Stimulated activated CD4-positive, alpha-beta T cell treated with anti-CD3 and anti-CD28 coated beads, Interleukin-4, amount 100 ng/mL, for 24 hours (primary cell): ENCODE measurements at regions not wholly inside any gene's neighbourhood (a gene's known extent, or its start where the extent isn't known, plus 50 kb on each side); places are given as distances from the start of the nearest gene placed in this dataset.

Experiments
- DNase-seq: peaks from one replicate; pipeline ENCODE4 v3.0.0-alpha.2; 2020

- DNase-seq: no peak
Observed at GRCh38 chr4:179503976-179504375, 2061.7 kb upstream of the AGA start.

- no peak for DNase-seq
Observed at GRCh38 chr4:179509489-179509888, 2067.3 kb upstream of the AGA start.

GRCh38 chr4:179521952-179522351, 2079.7 kb upstream of the AGA start:
- DNase-seq: no peak

- no peak for DNase-seq
Observed at GRCh38 chr4:179530958-179531357, 2088.7 kb upstream of the AGA start.

GRCh38 chr4:179536694-179537093, 2094.5 kb upstream of the AGA start:
- no peak for DNase-seq

- DNase-seq: no peak
Observed at GRCh38 chr4:179539641-179540040, 2097.4 kb upstream of the AGA start.

GRCh38 chr4:179543771-179544170, 2101.5 kb upstream of the AGA start:
- DNase-seq: no peak

- no peak for DNase-seq
Observed at GRCh38 chr4:179544496-179544895, 2102.3 kb upstream of the AGA start.

- no peak for DNase-seq
Observed at GRCh38 chr4:179552131-179552530, 2109.9 kb upstream of the AGA start.

- no peak for DNase-seq
Observed at GRCh38 chr4:179563741-179564140, 2121.5 kb upstream of the AGA start.

GRCh38 chr4:179569549-179569948, 2127.3 kb upstream of the AGA start:
- DNase-seq: no peak

GRCh38 chr4:179582164-179582905, 2140.1 kb upstream of the AGA start:
- no peak for DNase-seq

GRCh38 chr4:179583221-179583620, 2141.0 kb upstream of the AGA start:
- DNase-seq: no peak

- DNase-seq: no peak
Observed at GRCh38 chr4:179584101-179584500, 2141.9 kb upstream of the AGA start.

GRCh38 chr4:179585761-179586160, 2143.5 kb upstream of the AGA start:
- DNase-seq: no peak

GRCh38 chr4:179586460-179586859, 2144.2 kb upstream of the AGA start:
- DNase-seq: no peak

GRCh38 chr4:179595671-179596410, 2153.6 kb upstream of the AGA start:
- DNase-seq: no peak

- DNase-seq: no peak
Observed at GRCh38 chr4:179596621-179597020, 2154.4 kb upstream of the AGA start.

- DNase-seq: no peak
Observed at GRCh38 chr4:179597301-179597700, 2155.1 kb upstream of the AGA start.

- no peak for DNase-seq
Observed at GRCh38 chr4:179601671-179602070, 2159.4 kb upstream of the AGA start.

GRCh38 chr4:179605196-179605595, 2163.0 kb upstream of the AGA start:
- no peak for DNase-seq

GRCh38 chr4:179607003-179607402, 2164.8 kb upstream of the AGA start:
- no peak for DNase-seq

GRCh38 chr4:179615704-179616103, 2173.5 kb upstream of the AGA start:
- DNase-seq: no peak

- DNase-seq: no peak
Observed at GRCh38 chr4:179618966-179619365, 2176.7 kb upstream of the AGA start.

GRCh38 chr4:179624768-179625181, 2182.5 kb upstream of the AGA start:
- DNase-seq: no peak
